ENCODE measurements at regions not wholly inside any gene's neighbourhood (a gene's known extent, or its start where the extent isn't known, plus 50 kb on each side); places are given as distances from the start of the nearest gene placed in this dataset.

GRCh38 chr4:35125995-35126712, 1118.2 kb downstream of the ARAP2 start:
- peak; percentile 15 for DNase-seq (ENCODE audit: low spot score)
- in situ Hi-C loops (cut with HindIII; ENCODE audit: low sequenced_read_pairs), result no loop called here

GRCh38 chr4:35138449-35138848, 1105.9 kb downstream of the ARAP2 start:
- in situ Hi-C loops (cut with HindIII; ENCODE audit: low sequenced_read_pairs), result no loop called here

GRCh38 chr4:35147761-35148160, 1096.6 kb downstream of the ARAP2 start:
- in situ Hi-C loops (cut with HindIII; ENCODE audit: low sequenced_read_pairs), result no loop called here

More at GRCh38 chr4:35138449-35138848, 1105.9 kb downstream of the ARAP2 start:
- no peak for DNase-seq (ENCODE audit: low spot score)

GRCh38 chr4:35151816-35152572, 1092.3 kb downstream of the ARAP2 start:
- in situ Hi-C loops (cut with HindIII; ENCODE audit: low sequenced_read_pairs), result no loop called here
- no peak for DNase-seq (ENCODE audit: low spot score)

More at GRCh38 chr4:35147761-35148160, 1096.6 kb downstream of the ARAP2 start:
- no peak for DNase-seq (ENCODE audit: low spot score)

GRCh38 chr4:35163168-35163567, 1081.1 kb downstream of the ARAP2 start:
- in situ Hi-C loops (cut with HindIII; ENCODE audit: low sequenced_read_pairs), result no loop called here
- DNase-seq (ENCODE audit: low spot score), result no peak

GRCh38 chr4:35164063-35164462, 1080.3 kb downstream of the ARAP2 start:
- DNase-seq (ENCODE audit: low spot score), result no peak
- in situ Hi-C loops (cut with HindIII; ENCODE audit: low sequenced_read_pairs), result no loop called here

GRCh38 chr4:35166466-35166865, 1077.8 kb downstream of the ARAP2 start:
- in situ Hi-C loops (cut with HindIII; ENCODE audit: low sequenced_read_pairs), result no loop called here

GRCh38 chr4:35167385-35167784, 1076.9 kb downstream of the ARAP2 start:
- in situ Hi-C loops (cut with HindIII; ENCODE audit: low sequenced_read_pairs), result no loop called here
- DNase-seq (ENCODE audit: low spot score), result no peak

More at GRCh38 chr4:35166466-35166865, 1077.8 kb downstream of the ARAP2 start:
- no peak for DNase-seq (ENCODE audit: low spot score)

GRCh38 chr4:35175487-35175886, 1068.8 kb downstream of the ARAP2 start:
- DNase-seq (ENCODE audit: low spot score), result no peak
- in situ Hi-C loops (cut with HindIII; ENCODE audit: low sequenced_read_pairs), result no loop called here

- no peak for DNase-seq (ENCODE audit: low spot score)
- in situ Hi-C loops (cut with HindIII; ENCODE audit: low sequenced_read_pairs), result no loop called here
Measured at GRCh38 chr4:35175894-35176293, 1068.4 kb downstream of the ARAP2 start.

- in situ Hi-C loops (cut with HindIII; ENCODE audit: low sequenced_read_pairs), result no loop called here
- DNase-seq (ENCODE audit: low spot score), result no peak
Measured at GRCh38 chr4:35182451-35182850, 1061.9 kb downstream of the ARAP2 start.

GRCh38 chr4:35189988-35190613, 1054.2 kb downstream of the ARAP2 start:
- no peak for DNase-seq (ENCODE audit: low spot score)
- in situ Hi-C loops (cut with HindIII; ENCODE audit: low sequenced_read_pairs), result no loop called here

GRCh38 chr4:35201403-35201802, 1042.9 kb downstream of the ARAP2 start:
- in situ Hi-C loops (cut with HindIII; ENCODE audit: low sequenced_read_pairs), result no loop called here
- no peak for DNase-seq (ENCODE audit: low spot score)

GRCh38 chr4:35216636-35217035, 1027.7 kb downstream of the ARAP2 start:
- in situ Hi-C loops (cut with HindIII; ENCODE audit: low sequenced_read_pairs), result no loop called here

GRCh38 chr4:35217331-35217730, 1027.0 kb downstream of the ARAP2 start:
- in situ Hi-C loops (cut with HindIII; ENCODE audit: low sequenced_read_pairs), result no loop called here
- no peak for DNase-seq (ENCODE audit: low spot score)

More at GRCh38 chr4:35216636-35217035, 1027.7 kb downstream of the ARAP2 start:
- no peak for DNase-seq (ENCODE audit: low spot score)

GRCh38 chr4:35228313-35228712, 1016.0 kb downstream of the ARAP2 start:
- no peak for DNase-seq (ENCODE audit: low spot score)
- in situ Hi-C loops (cut with HindIII; ENCODE audit: low sequenced_read_pairs), result no loop called here

GRCh38 chr4:35229021-35229420, 1015.3 kb downstream of the ARAP2 start:
- in situ Hi-C loops (cut with HindIII; ENCODE audit: low sequenced_read_pairs), result no loop called here

GRCh38 chr4:35237924-35238323, 1006.4 kb downstream of the ARAP2 start:
- no peak for DNase-seq (ENCODE audit: low spot score)
- in situ Hi-C loops (cut with HindIII; ENCODE audit: low sequenced_read_pairs), result no loop called here

More at GRCh38 chr4:35229021-35229420, 1015.3 kb downstream of the ARAP2 start:
- DNase-seq (ENCODE audit: low spot score), result no peak

- in situ Hi-C loops (cut with HindIII; ENCODE audit: low sequenced_read_pairs), result no loop called here
- DNase-seq (ENCODE audit: low spot score), result no peak
Measured at GRCh38 chr4:35238793-35239192, 1005.5 kb downstream of the ARAP2 start.

GRCh38 chr4:35246493-35246892, 997.8 kb downstream of the ARAP2 start:
- no peak for DNase-seq (ENCODE audit: low spot score)
- in situ Hi-C loops (cut with HindIII; ENCODE audit: low sequenced_read_pairs), result no loop called here

Measured in G401 (cell line).